MCF 10A (cell line): ENCODE measurements at regions not wholly inside any gene's neighbourhood (a gene's known extent, or its start where the extent isn't known, plus 50 kb on each side); places are given as distances from the start of the nearest gene placed in this dataset.

Source experiments
- BruUV-seq: library from RNA; stranded (reverse); fragments of 400-500 nt; replicated peaks from 2 replicates; lab custom pipeline; 2021; lab: Mats Ljungman, UMichigan
- CTCF ChIA-PET: fragments of 300-600 bp; sonication (Branson Sonifier 250); formaldehyde crosslinking; extraction: SDS; loops from one replicate; lab custom pipeline; 2021; ENCODE audit warnings: antibody characterized with exemption, inconsistent platforms; lab: Yijun Ruan, JAX
- POLR2A ChIA-PET: fragments of 300-600, 350-650 bp; sonication (Branson Sonifier 250); formaldehyde crosslinking; extraction: SDS; loops from one replicate; lab custom pipeline; 2020; ENCODE audit warnings: antibody characterized with exemption, inconsistent platforms; lab: Yijun Ruan, JAX
- DNase-seq: peaks from one replicate; pipeline ENCODE4 v3.0.0-alpha.2; 2018; ENCODE audit not compliant: unreplicated experiment
- H3K27ac Mint-ChIP-seq: one replicate; pipeline ENCODE4 v1.8.0; 2022; ENCODE audit warnings: mild to moderate bottlenecking, low read depth, mixed read lengths; ENCODE audit not compliant: unreplicated experiment
- H3K27me3 Mint-ChIP-seq: one replicate; pipeline ENCODE4 v1.8.0; 2022; ENCODE audit warnings: mixed read lengths; ENCODE audit not compliant: insufficient read depth, unreplicated experiment
- H3K36me3 Mint-ChIP-seq: one replicate; pipeline ENCODE4 v1.8.0; 2022; ENCODE audit warnings: mild to moderate bottlenecking, moderate library complexity, mixed read lengths; ENCODE audit not compliant: insufficient read depth, unreplicated experiment
- H3K4me1 Mint-ChIP-seq: one replicate; pipeline ENCODE4 v1.8.0; 2022; ENCODE audit warnings: mixed read lengths; ENCODE audit not compliant: insufficient read depth, unreplicated experiment
- H3K4me3 Mint-ChIP-seq: one replicate; pipeline ENCODE4 v1.8.0; 2022; ENCODE audit warnings: mild to moderate bottlenecking, moderate library complexity, mixed read lengths; ENCODE audit not compliant: unreplicated experiment
- H3K9me3 Mint-ChIP-seq: one replicate; pipeline ENCODE4 v1.8.0; 2022; ENCODE audit warnings: mixed read lengths; ENCODE audit not compliant: unreplicated experiment
- intact Hi-C: fragments of 100-400 bp; cut with micrococcal nuclease; formaldehyde crosslinking; loops from 2 replicates; pipeline ENCODE4 v1.14.1; 2022
- TF ChIP-seq, protein P1 (sequence below): fragments of 200-600 bp; IDR thresholded peaks from one replicate; pipeline ENCODE4 v1.8.0; 2022; ENCODE audit warnings: antibody characterized with exemption, mild to moderate bottlenecking; ENCODE audit not compliant: unreplicated experiment

DNA sequence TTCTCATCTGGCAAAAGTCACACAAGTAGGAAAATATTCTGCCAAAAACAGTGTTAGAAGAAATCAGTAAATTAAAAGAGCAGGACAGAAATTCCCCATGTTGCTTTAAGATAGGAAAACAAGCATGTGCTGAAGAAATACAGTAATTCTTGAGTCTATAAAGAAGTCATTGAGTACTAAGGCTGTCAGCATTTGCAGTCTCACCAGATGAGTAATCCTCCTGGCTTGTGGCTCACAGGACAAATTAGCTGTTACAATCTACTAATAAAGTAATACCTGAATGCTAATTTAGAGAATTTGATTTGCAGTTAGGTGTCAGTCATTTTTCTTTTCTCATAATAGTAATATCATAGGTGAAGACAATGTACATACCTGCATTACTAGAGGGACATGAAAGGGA is 1158.9 kb upstream of the CELF2 start:
- Mint-ChIP-seq H3K4me1 (peaks cover 6% of the 10 kb centered on the region), H3K36me3 (no peaks in the 10 kb centered on the region), H3K4me3 (no peak overlapping the region), H3K27ac (no peak overlapping the region), H3K27me3 (no peaks in the 10 kb centered on the region), H3K9me3 (peaks cover 18% of the 10 kb centered on the region)
- TF ChIP-seq, protein P1, sequence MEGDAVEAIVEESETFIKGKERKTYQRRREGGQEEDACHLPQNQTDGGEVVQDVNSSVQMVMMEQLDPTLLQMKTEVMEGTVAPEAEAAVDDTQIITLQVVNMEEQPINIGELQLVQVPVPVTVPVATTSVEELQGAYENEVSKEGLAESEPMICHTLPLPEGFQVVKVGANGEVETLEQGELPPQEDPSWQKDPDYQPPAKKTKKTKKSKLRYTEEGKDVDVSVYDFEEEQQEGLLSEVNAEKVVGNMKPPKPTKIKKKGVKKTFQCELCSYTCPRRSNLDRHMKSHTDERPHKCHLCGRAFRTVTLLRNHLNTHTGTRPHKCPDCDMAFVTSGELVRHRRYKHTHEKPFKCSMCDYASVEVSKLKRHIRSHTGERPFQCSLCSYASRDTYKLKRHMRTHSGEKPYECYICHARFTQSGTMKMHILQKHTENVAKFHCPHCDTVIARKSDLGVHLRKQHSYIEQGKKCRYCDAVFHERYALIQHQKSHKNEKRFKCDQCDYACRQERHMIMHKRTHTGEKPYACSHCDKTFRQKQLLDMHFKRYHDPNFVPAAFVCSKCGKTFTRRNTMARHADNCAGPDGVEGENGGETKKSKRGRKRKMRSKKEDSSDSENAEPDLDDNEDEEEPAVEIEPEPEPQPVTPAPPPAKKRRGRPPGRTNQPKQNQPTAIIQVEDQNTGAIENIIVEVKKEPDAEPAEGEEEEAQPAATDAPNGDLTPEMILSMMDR: no peak
- intact Hi-C loops: no loop called here
- DNase-seq: no peak
- POLR2A ChIA-PET: no interaction called here
- BruUV-seq: no TSS peak
- CTCF ChIA-PET: no interaction called here

DNA sequence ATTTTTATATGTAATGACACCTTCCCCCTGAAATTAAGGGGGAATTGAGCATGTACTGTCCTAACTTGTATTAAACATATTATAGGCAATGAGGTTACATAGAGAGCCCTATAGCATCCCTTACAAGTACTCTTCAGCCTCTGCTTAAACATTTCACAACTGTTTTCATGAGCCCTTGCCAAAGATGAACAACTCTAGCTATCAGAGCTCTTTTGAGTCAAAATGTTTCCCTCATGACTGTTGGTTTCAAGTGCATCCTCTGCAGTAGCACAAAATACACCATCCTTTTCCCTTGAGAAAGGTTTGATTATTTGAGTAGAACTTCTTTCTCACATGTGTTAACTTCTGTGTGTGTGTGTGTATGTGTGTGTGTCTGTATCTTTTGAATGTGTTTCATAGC is 1157.6 kb upstream of the CELF2 start:
- BruUV-seq: no TSS peak
- Mint-ChIP-seq H3K4me1 (peaks cover 6% of the 10 kb centered on the region), H3K27me3 (no peaks in the 10 kb centered on the region), H3K27ac (no peak overlapping the region), H3K4me3 (no peak overlapping the region), H3K9me3 (peaks cover 18% of the 10 kb centered on the region), H3K36me3 (no peaks in the 10 kb centered on the region)
- POLR2A ChIA-PET: no interaction called here
- intact Hi-C loops: loop anchor here (5.0 kb wide), 2 partner anchors 253 to 518 kb away; no protein-coding TSS in a partner anchor
- DNase-seq: no peak
- TF ChIP-seq, protein P1: no peak
- CTCF ChIA-PET: no interaction called here

DNA sequence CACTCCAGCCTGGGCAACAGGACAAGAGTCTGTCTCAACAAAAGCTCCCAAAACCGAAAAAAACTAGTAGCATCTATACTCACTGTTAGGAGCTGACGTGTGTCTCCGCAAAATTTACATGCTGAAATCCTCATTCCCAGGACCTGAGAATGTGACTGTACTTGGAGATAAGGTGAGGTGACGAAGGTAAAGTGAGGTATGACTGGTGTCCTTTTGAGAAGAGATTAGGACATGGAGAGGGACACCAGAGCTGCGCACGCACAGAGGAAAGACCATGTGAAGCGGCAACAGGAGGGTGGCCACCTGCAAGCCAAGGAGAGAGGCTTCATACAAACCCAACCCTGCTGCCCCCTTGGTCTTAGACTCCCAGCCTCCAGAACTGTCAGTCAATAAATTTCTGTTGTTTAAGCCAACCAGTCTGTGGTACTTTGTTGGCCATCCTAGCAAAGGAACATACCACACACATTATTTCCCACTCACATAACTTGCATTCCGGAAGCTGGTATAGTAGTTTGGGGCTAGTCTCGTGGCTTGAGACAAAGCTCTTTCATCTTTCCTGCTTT is 1154.0 kb upstream of the CELF2 start:
- BruUV-seq: no TSS peak
- ChIA-PET POLR2A (no interaction called here), CTCF (interaction anchor here (0.6 to 1.1 kb wide), 2 partner anchors 9 to 516 kb away, joined by 3 read pairs; no protein-coding TSS in a partner anchor)
- H3K36me3 Mint-ChIP-seq: no peaks in the 10 kb centered on the region
- intact Hi-C loops: loop anchor here (5.0 kb wide), 2 partner anchors 256 to 521 kb away; no protein-coding TSS in a partner anchor
- no peak overlapping the region for H3K27ac Mint-ChIP-seq
- H3K27me3 Mint-ChIP-seq: no peaks in the 10 kb centered on the region
- no peak overlapping the region for H3K4me3 Mint-ChIP-seq
- no peak for DNase-seq
- peaks cover 3% of the 10 kb centered on the region for H3K4me1 Mint-ChIP-seq
- TF ChIP-seq, protein P1: no peak
- peaks cover 25% of the 10 kb centered on the region for H3K9me3 Mint-ChIP-seq

DNA sequence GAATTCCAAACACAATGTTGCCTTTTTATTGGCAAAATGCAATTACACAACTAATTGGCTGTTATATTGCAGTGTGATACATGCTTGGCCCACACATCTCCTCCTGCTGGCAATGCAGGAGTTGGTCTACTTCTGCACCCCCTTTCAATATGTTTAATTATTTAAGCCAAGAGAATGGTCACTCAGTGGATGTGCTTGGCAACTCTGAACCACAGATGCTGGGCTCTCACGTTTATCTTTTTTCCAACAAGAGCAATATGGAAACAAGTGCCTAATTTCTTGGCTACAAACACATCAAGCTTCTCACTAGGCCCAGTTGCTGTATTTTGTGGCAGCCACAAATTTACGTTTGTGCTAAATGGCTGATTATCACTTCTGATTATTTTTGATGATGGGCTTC is 1149.2 kb upstream of the CELF2 start:
- ChIA-PET POLR2A (interaction anchor here (0.6 kb wide), 1 partner anchor 98 kb away, joined by 3 read pairs; no protein-coding TSS in a partner anchor), CTCF (interaction anchor here (0.7 kb wide), 1 partner anchor 185 kb away, joined by 3 read pairs; no protein-coding TSS in a partner anchor)
- no TSS peak for BruUV-seq
- Mint-ChIP-seq H3K9me3 (peaks cover 7% of the 10 kb centered on the region), H3K27ac (no peak overlapping the region), H3K36me3 (no peaks in the 10 kb centered on the region), H3K4me3 (no peak overlapping the region), H3K4me1 (peaks cover 7% of the 10 kb centered on the region), H3K27me3 (no peaks in the 10 kb centered on the region)
- intact Hi-C loops: no loop called here
- TF ChIP-seq, protein P1: no peak
- DNase-seq: no peak
